Stimulated activated CD8-positive, alpha-beta memory T cell treated with anti-CD3 and anti-CD28 coated beads, Interleukin-12 subunit alpha, Interleukin-12 subunit beta, amount 100 ng/mL, for 4 hours (primary cell): ENCODE measurements at regions not wholly inside any gene's neighbourhood (a gene's known extent, or its start where the extent isn't known, plus 50 kb on each side); places are given as distances from the start of the nearest gene placed in this dataset.
A peak's percentile ranks its signal among the peaks of the same experiment; 100 is the strongest.
"Not testable (repeated sequence)": the region's sequence is repeated elsewhere in the genome, so short reads cannot be mapped to it uniquely, and the experiment has no call there.

Experiments used
- DNase-seq: peaks from one replicate; pipeline ENCODE4 v3.0.0-alpha.2; 2020; ENCODE audit warnings: low read depth

DNA sequence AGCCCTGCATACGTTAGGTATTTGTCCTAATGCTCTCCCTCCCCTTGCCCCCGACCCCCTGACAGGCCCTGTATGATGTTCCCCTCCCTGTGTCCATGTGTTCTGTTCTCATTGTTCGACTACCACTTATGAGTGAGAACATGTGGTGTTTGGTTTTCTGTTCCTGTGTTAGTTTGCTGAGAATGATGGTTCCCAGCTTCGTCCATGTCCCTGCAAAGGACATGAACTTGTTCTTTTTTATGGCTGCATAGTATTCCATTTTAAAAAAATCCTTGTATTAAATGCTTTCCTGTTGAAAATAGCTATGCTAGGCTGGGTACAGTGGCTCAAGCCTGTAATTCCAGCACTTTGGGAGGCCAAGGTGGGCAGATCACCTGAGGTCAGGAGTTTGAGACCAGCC lies 232.2 kb downstream of the RPLP1 start:
- DNase-seq: not testable (repeated sequence)

DNA sequence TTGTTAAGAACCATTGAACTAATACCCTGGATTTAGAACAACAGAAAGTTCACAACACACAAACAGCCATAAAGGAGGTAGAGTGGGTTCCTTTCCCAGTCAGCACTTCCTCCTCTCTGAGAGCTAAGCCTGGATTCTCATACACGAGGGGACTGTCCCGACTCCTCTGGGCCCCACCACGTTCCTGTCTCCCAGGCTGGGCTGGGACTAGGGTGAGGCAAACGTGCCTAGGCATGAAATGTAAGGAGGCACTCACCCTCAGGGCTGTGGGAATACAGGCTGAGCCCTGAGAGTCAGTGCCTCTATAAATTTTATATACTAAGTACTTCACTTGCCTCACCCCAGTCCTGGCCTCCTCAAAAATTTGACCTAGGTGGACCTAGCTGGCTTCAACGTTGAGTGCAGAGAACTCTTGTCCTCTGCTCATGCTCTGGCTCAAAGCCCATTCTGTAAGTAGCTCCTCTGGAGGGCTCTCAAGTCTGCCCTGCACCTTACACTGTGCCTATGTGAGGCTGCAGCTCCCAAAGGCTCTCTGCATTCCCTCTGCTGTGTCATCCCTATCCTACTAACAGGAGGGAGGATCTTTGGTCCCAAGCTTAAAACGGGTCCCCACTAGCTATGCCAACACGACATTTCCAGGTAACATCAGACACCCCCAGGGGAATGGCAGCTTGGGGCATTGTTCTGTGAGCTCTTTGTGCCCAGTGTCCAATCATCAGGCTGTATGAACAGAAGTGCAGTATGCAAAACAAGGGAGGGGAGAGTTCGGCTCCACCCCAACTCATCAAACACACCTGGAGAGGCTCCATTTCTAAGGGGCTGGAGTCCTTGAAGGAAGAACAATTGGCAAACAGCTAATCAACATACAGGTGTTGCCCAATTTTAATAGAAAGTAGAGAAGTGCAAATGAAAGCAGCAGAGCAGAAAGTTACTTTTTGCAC lies 233.2 kb downstream of the RPLP1 start:
- DNase-seq: no peak

DNA sequence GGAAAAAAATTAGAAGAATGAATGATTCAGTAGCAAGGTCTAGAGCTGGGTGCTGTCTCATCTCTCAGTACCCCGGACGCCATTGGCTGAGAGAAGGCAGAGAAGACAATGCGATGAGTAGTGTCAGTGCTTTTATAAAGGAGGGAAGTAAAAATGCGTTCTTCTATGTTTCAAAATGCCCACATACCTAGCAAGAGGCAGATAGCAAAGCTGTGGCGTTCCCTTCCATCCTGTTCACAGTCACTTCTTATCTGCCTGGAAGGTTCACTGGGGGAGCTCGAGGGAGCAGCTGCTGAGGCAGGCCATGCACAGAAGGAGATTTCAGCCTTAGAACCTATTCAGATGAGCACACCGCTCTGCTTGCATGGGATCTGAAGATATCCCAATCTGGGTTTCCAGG lies 234.0 kb downstream of the RPLP1 start:
- no peak for DNase-seq

DNA sequence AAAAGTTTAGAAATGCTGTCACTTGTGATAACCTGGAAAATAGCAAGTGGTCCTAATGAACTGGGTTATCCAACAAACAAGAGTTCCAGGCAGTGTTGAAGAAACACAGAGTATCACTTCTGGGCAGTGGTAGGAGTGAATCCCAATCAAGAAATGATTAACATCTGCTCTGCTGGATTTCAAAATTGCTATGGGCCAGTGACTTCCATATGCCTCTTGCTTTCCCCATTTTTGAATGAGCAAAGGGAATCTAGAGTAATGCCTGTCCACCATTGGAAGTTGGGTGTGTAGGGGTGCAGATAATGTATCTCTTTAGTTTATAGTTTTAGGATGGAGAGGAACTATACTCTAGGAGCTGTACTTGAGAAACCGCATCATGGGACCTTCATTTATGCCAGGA lies 236.5 kb downstream of the RPLP1 start:
- DNase-seq: no peak

GRCh38 chr15:69691307-69692015 lies 238.8 kb downstream of the RPLP1 start:
- DNase-seq: no peak

GRCh38 chr15:69692342-69692741 lies 239.7 kb downstream of the RPLP1 start:
- DNase-seq: no peak

GRCh38 chr15:69693059-69693458 lies 240.4 kb downstream of the RPLP1 start:
- no peak for DNase-seq

GRCh38 chr15:69696946-69697345 lies 244.3 kb downstream of the RPLP1 start:
- DNase-seq: no peak

DNA sequence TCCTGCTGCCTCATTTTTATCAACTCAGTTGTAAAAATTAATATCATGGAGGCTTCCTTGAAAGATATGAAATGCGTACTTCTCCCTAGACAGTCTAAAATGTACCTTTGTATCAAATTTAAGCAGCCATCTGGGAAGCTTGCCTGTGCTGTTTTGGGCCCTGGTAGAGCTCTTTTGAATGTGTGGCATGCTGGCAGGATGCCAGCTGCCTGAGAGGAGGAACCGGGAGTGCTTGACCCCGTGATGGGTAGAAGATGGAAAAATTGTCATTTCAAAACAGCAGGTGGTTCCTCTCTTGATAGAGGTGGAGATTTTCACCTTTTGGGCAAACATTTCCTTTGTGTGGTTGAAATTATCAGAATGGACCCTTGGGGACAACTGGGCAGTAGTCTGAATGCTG lies 245.3 kb downstream of the RPLP1 start:
- no peak for DNase-seq

- DNase-seq: no peak
These were observed 246.5 kb downstream of the RPLP1 start for GRCh38 chr15:69699096-69699495.

DNA sequence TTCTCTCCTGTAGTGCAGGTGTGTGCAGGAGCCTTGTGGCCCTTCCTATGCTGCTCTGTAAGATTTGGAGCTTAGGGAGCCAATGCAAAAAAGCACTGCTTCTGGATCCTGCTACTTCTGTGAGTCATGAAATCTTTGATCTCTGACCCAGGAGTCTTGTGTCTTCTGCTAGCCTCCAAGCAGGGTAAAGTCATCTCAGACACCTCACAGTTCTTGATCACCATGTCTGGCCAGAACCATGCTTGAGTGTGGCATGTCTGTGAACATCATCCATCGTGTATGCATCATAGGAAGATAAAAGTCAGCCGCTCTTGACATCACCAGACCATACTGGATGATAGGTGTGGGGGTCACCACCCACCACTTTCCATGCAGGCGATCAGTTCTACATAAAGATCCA lies 247.8 kb downstream of the RPLP1 start:
- no peak for DNase-seq

DNA sequence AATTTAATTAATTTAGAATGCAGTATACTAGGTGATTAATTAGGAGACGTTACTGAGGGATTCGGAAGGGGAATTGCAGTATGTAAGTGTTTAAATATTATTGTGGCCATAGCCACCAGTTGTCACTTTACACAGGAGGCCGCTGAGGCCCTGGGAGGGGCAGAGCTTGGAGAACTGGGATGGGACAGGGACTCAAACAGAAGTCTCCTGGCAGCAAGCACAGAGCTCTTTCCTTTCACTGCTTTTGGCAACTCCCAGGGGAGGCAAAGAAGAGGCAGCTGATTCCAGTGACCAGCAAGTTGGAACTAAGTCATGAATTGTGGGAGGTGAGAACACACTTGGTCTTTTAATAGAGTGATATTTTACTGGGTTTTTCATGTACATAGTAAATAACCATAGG lies 248.6 kb downstream of the RPLP1 start:
- DNase-seq: no peak

DNA sequence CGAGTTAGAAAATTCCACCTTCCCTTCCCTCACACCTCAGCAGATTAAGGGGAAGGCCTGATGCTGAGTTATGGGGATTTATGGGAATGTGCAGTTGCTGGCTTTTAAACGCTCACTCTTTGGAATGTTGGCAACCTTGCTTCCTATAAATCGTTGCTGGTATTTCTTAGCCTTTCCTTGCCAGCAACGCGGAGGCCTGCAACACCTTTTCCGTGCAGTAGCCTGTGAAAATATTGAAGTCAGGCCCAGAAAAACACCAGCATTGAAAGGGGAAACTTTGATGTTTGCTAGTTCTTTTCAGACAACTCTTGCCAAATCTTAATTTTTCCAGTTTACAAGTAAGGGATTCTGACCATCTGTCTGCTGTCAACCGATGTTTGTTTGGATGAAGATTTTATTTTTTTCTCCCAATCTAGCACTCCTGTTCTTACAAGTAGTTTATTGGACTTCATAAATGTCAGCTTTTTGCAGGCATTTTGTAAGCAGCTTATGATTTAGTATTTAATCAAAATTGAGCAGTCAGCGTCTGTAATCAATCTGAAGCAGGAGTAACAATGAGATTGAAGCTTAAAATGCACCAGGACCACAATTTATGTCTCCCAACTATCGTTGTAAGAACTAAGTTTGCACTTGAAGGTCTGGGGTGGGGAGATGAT lies 251.0 kb downstream of the RPLP1 start:
- DNase-seq: no peak

- no peak for DNase-seq
These were observed 251.6 kb downstream of the RPLP1 start for GRCh38 chr15:69704229-69704628.

- no peak for DNase-seq
These were observed 252.1 kb downstream of the RPLP1 start for GRCh38 chr15:69704700-69705099.

DNA sequence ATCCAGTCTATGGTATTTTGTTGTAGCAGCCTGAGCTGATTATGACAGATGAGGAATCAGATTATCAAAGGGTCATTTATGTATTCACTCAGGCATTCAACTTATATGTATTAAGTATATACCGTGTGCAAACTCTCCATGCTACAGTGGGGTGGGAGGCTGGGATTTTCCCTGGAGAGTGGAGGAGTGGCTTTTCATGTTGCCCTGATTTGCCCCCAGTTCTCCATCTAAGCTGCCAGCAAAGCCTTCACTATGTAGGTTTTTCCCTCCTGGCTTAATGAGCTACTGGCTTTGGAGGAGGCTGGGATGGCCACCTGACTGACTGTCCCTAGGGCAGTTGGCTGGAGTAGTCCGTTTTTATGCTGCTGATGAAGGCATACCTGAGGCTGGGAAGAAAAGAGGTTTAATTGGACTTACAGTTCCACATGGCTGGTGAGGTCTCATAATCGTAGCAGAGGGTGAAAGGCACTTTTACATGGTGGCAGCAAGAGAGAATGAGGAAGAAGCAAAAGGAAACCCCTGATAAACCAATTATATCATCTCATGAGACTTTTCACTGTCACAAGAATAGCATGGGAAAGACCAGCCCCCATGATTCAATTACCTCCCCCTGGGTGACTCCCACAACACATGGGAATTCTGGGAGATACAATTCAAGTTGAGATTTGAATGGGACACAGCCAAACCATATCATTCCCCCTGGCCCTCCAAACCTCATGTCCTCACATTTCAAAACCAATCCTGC lies 253.9 kb downstream of the RPLP1 start:
- DNase-seq: no peak

- DNase-seq: not testable (repeated sequence)
These were observed 254.6 kb downstream of the RPLP1 start for GRCh38 chr15:69707241-69707640.

GRCh38 chr15:69708436-69709122 lies 256.0 kb downstream of the RPLP1 start:
- not testable (repeated sequence) for DNase-seq

- DNase-seq: no peak
These were observed 260.4 kb downstream of the RPLP1 start for GRCh38 chr15:69712991-69713390.

DNA sequence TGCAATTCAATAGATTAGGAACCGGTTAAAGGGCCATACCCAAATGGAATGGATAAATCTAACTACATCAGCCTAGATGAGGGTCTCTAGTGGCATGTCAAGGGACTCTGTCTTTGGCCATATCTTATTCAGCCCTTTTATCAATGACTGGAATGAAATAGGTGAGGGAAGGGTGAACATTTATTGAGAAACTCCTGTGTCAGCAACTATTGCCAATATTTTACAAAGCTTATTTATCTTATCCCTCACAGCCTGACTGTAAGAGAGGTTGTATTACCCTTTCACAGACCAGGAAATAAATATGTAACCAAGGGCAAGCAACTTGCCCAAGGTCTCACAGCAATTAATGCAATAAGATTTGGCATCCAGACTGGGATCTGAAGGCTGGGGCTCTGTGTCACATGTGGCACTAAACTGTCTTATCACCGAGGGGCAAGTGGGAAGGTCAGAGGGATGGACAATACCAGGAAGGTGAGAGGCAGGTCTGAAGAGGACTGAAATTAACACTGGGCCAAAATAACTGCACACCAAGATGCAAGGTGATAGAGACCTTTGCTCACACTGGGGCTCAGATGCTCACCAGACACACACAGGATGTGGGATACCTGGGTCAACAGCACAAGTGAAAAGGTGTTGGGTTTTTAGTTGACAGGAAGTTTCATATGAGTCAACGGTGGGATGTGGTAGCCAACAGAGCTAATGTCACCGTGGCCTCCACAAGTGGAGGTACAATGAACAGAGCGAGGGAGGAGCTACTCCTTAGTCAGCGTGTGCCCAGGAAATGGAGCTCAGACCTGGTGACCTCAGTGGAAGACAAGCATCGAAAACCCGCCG lies 261.3 kb downstream of the RPLP1 start:
- DNase-seq: peak; percentile 46

- DNase-seq: no peak
These were observed 262.6 kb downstream of the RPLP1 start for GRCh38 chr15:69715210-69715609.
